Superior temporal gyrus (tissue), 1 donor: ENCODE measurements at regions not wholly inside any gene's neighbourhood (a gene's known extent, or its start where the extent isn't known, plus 50 kb on each side); places are given as distances from the start of the nearest gene placed in this dataset.

ENCODE experiments used
- DNase-seq: peaks from one replicate; pipeline ENCODE4 v3.0.0-alpha.2; 2016; ENCODE audit errors: extremely low spot score

GRCh38 chr21:24224422-24224821 is 1382.9 kb downstream of the MRPL39 start:
- no peak for DNase-seq

- no peak for DNase-seq
These were observed 1383.7 kb downstream of the MRPL39 start for GRCh38 chr21:24223624-24224023.

- no peak for DNase-seq
These were observed 1384.6 kb downstream of the MRPL39 start for GRCh38 chr21:24222676-24223075.

GRCh38 chr21:24220446-24220845 is 1386.8 kb downstream of the MRPL39 start:
- no peak for DNase-seq

GRCh38 chr21:24217151-24217550 is 1390.1 kb downstream of the MRPL39 start:
- no peak for DNase-seq

GRCh38 chr21:24210130-24210529 is 1397.2 kb downstream of the MRPL39 start:
- no peak for DNase-seq

GRCh38 chr21:24208562-24209260 is 1398.6 kb downstream of the MRPL39 start:
- DNase-seq: no peak

GRCh38 chr21:24205319-24205718 is 1402.0 kb downstream of the MRPL39 start:
- no peak for DNase-seq

GRCh38 chr21:24204641-24205040 is 1402.6 kb downstream of the MRPL39 start:
- DNase-seq: no peak

GRCh38 chr21:24200052-24200451 is 1407.2 kb downstream of the MRPL39 start:
- DNase-seq: no peak

- no peak for DNase-seq
These were observed 1409.4 kb downstream of the MRPL39 start for GRCh38 chr21:24197923-24198322.

- no peak for DNase-seq
These were observed 1410.1 kb downstream of the MRPL39 start for GRCh38 chr21:24197132-24197643.

GRCh38 chr21:24188506-24188905 is 1418.8 kb downstream of the MRPL39 start:
- no peak for DNase-seq

- no peak for DNase-seq
These were observed 1424.2 kb downstream of the MRPL39 start for GRCh38 chr21:24183077-24183476.

GRCh38 chr21:24179110-24179509 is 1428.2 kb downstream of the MRPL39 start:
- DNase-seq: no peak

GRCh38 chr21:24175106-24175505 is 1432.2 kb downstream of the MRPL39 start:
- DNase-seq: no peak

GRCh38 chr21:24171736-24172135 is 1435.5 kb downstream of the MRPL39 start:
- DNase-seq: no peak

GRCh38 chr21:24163539-24163938 is 1443.7 kb downstream of the MRPL39 start:
- no peak for DNase-seq

- no peak for DNase-seq
These were observed 1446.8 kb downstream of the MRPL39 start for GRCh38 chr21:24160528-24160927.

GRCh38 chr21:24153137-24153536 is 1454.1 kb downstream of the MRPL39 start:
- no peak for DNase-seq

GRCh38 chr21:24150753-24151152 is 1456.5 kb downstream of the MRPL39 start:
- no peak for DNase-seq

GRCh38 chr21:24148461-24148860 is 1458.8 kb downstream of the MRPL39 start:
- DNase-seq: no peak

GRCh38 chr21:24147674-24148073 is 1459.6 kb downstream of the MRPL39 start:
- no peak for DNase-seq

GRCh38 chr21:24131056-24131455 is 1476.2 kb downstream of the MRPL39 start:
- no peak for DNase-seq
